HCT116 (cell line): ENCODE measurements at regions not wholly inside any gene's neighbourhood (a gene's known extent, or its start where the extent isn't known, plus 50 kb on each side); places are given as distances from the start of the nearest gene placed in this dataset.

Experiments used
- ATAC-seq: fragments of 200-7000 bp; cut with Tn5 transposase; 2 replicates; pipeline ENCODE4 v1.9.1; 2020; ENCODE audit warnings: mild to moderate bottlenecking, moderate library complexity
- BruUV-seq: library from RNA; stranded (reverse); fragments of 400-500 nt; replicated peaks from 2 replicates; lab custom pipeline; 2021; lab: Mats Ljungman, UMichigan
- CTCF ChIA-PET: fragments of 300-600 bp; sonication (Branson Sonifier 250); formaldehyde crosslinking; loops from one replicate; lab custom pipeline; 2021; ENCODE audit warnings: antibody characterized with exemption; lab: Charles Lee
- POLR2A ChIA-PET: fragments of 300-600, 350-600 bp; sonication (Branson Sonifier 250); formaldehyde crosslinking; loops from one replicate; lab custom pipeline; 2021; ENCODE audit warnings: antibody characterized with exemption; lab: Charles Lee
- RAD21 ChIA-PET, 2 experiments: fragments of 300-600 bp; sonication (Branson Sonifier 250); formaldehyde crosslinking; loops; one replicate each; lab custom pipeline; 2023; ENCODE audit warnings: low total read pairs in 2 of 2; ENCODE audit not compliant: uncharacterized antibody in 2 of 2, unreplicated experiment in 2 of 2, low non-redundant PET in 1 of 2; lab: Charles Lee
- DNase-seq: peaks from one replicate; pipeline ENCODE4 v3.0.0-alpha.2; 2010; ENCODE audit warnings: low read depth, low spot score
- H2AFZ ChIP-seq: fragments of 200-600 bp; shearing (Covaris generic), sonication (generic); 2 replicates; pipeline ENCODE4 v1.6.1; 2017; ENCODE audit warnings: low read depth, mixed run types, mixed read lengths, antibody characterized with exemption, low read length; ENCODE audit not compliant: poor library complexity, severe bottlenecking
- H3K27ac ChIP-seq: 2 replicates; pipeline ENCODE4 v1.5.1; 2012; ENCODE audit warnings: low read depth, low read length
- H3K27me3 ChIP-seq: fragments of 200-600 bp; sonication (generic); 2 replicates; pipeline ENCODE4 v1.6.1; 2016; ENCODE audit warnings: mixed run types, low read length, mixed read lengths; ENCODE audit not compliant: insufficient read depth
- H3K36me3 ChIP-seq, 2 experiments: fragments of 200-500 bp in 1 of 2; fragments of 200-600 bp in 1 of 2; sonication (Bioruptor generic) in 1 of 2; sonication (generic) in 1 of 2; 2 replicates each; pipeline versions ENCODE4 v1.5.1 to v1.6.1; 2014 to 2016; ENCODE audit warnings: low read length in 2 of 2, inconsistent platforms in 1 of 2, mixed read lengths in 1 of 2, mixed run types in 1 of 2; ENCODE audit not compliant: insufficient read depth in 2 of 2, control insufficient read depth in 1 of 2
- H3K4me1 ChIP-seq, 2 experiments: fragments of 200-600 bp in 1 of 2; sonication (generic) in 1 of 2; 2 replicates each; pipeline versions ENCODE4 v1.5.1 to v1.6.1; 2012 to 2017; ENCODE audit warnings: low read length in 2 of 2, inconsistent platforms in 1 of 2, mild to moderate bottlenecking in 1 of 2, mixed read lengths in 1 of 2, mixed run types in 1 of 2, moderate library complexity in 1 of 2; ENCODE audit not compliant: insufficient read depth in 2 of 2, control insufficient read depth in 1 of 2
- H3K4me2 ChIP-seq: fragments of 200-600 bp; sonication (generic); 2 replicates; pipeline ENCODE4 v1.6.1; 2017; ENCODE audit warnings: mixed run types, low read length, mixed read lengths
- H3K4me3 ChIP-seq, 2 experiments: fragments of 200-600 bp in 1 of 2; sonication (generic) in 1 of 2; replicated peaks in 1 of 2; 2 replicates each; pipeline ENCODE4 v1.5.1; 2011 to 2016; ENCODE audit warnings: low read length in 2 of 2, control low read depth in 1 of 2, low read depth in 1 of 2, mild to moderate bottlenecking in 1 of 2, mixed read lengths in 1 of 2, mixed run types in 1 of 2
- H3K79me2 ChIP-seq: fragments of 200-600 bp; sonication (generic); 2 replicates; pipeline ENCODE4 v1.6.1; 2017; ENCODE audit warnings: mild to moderate bottlenecking, mixed run types, low read length, moderate library complexity, mixed read lengths; ENCODE audit not compliant: insufficient read depth
- H3K9ac ChIP-seq: fragments of 200-600 bp; sonication (generic); 2 replicates; pipeline ENCODE4 v1.6.1; 2016; ENCODE audit warnings: low read length, mixed read lengths
- H3K9me2 ChIP-seq: fragments of 200-600 bp; sonication (generic), shearing (Covaris generic); 2 replicates; pipeline ENCODE4 v1.6.1; 2017; ENCODE audit warnings: mixed run types, mild to moderate bottlenecking, moderate library complexity; ENCODE audit not compliant: insufficient read depth
- H3K9me3 ChIP-seq, 2 experiments: fragments of 200-500 bp in 1 of 2; fragments of 200-600 bp in 1 of 2; sonication (Bioruptor generic) in 1 of 2; sonication (generic) in 1 of 2; 2 replicates each; pipeline ENCODE4 v1.6.1; 2014 to 2017; ENCODE audit warnings: low read length in 2 of 2, mixed read lengths in 2 of 2, inconsistent platforms in 1 of 2, low read depth in 1 of 2, mild to moderate bottlenecking in 1 of 2, mixed run types in 1 of 2, moderate library complexity in 1 of 2; ENCODE audit not compliant: control insufficient read depth in 1 of 2, insufficient read depth in 1 of 2
- H4K20me1 ChIP-seq: fragments of 200-600 bp; sonication (generic), shearing (Covaris generic); 2 replicates; pipeline ENCODE4 v1.6.1; 2017; ENCODE audit warnings: mixed run types, mild to moderate bottlenecking, moderate library complexity; ENCODE audit not compliant: insufficient read depth
- CEBPB ChIP-seq: IDR thresholded peaks from 2 replicates; pipeline ENCODE4 v1.6.1; 2012; ENCODE audit warnings: low read depth
- EGR1 ChIP-seq: IDR thresholded peaks from 2 replicates; pipeline ENCODE4 v1.6.1; 2012; ENCODE audit warnings: low read depth
- EZH2 ChIP-seq: fragments of 200-600 bp; sonication (generic); IDR thresholded peaks from 2 replicates; pipeline ENCODE4 v1.6.1; 2017; ENCODE audit warnings: antibody characterized with exemption, mixed run types
- EZH2phosphoT487 ChIP-seq: fragments of 200-600 bp; IDR thresholded peaks from 2 replicates; pipeline ENCODE4 v1.6.1; 2018; ENCODE audit warnings: antibody characterized with exemption, borderline replicate concordance
- FOSL1 ChIP-seq: IDR thresholded peaks from 2 replicates; pipeline ENCODE4 v1.6.1; 2012; ENCODE audit warnings: low read depth
- JUND ChIP-seq: IDR thresholded peaks from 2 replicates; pipeline ENCODE4 v1.6.1; 2012
- POLR2AphosphoS5 ChIP-seq: IDR thresholded peaks from 2 replicates; pipeline ENCODE4 v1.6.1; 2011; ENCODE audit warnings: mild to moderate bottlenecking, low read depth, low read length, moderate library complexity
- RAD21 ChIP-seq: IDR thresholded peaks from 2 replicates; pipeline ENCODE4 v1.6.1; 2012; ENCODE audit warnings: low read depth, mild to moderate bottlenecking
- SIN3A ChIP-seq: IDR thresholded peaks from 2 replicates; pipeline ENCODE4 v1.6.1; 2012; ENCODE audit warnings: low read depth
- SP1 ChIP-seq: IDR thresholded peaks from 2 replicates; pipeline ENCODE4 v1.6.1; 2012; ENCODE audit warnings: low read depth
- SRF ChIP-seq: IDR thresholded peaks from 2 replicates; pipeline ENCODE4 v1.6.1; 2012; ENCODE audit warnings: low read depth
- TCF7L2 ChIP-seq: IDR thresholded peaks from 2 replicates; pipeline ENCODE4 v1.7.0; 2011; ENCODE audit warnings: borderline replicate concordance, inconsistent platforms; ENCODE audit not compliant: insufficient read depth, insufficient read length; ENCODE audit errors: extremely low read depth
- YY1 ChIP-seq: IDR thresholded peaks from 2 replicates; pipeline ENCODE4 v1.6.1; 2011; ENCODE audit warnings: low read length, low read depth, moderate library complexity, mild to moderate bottlenecking; ENCODE audit not compliant: insufficient replicate concordance; ENCODE audit errors: extremely low read depth
- ZFX ChIP-seq: fragments of 450-650 bp; IDR thresholded peaks from 2 replicates; pipeline ENCODE4 v1.6.1; 2017
- ZNF274 ChIP-seq: fragments of 200-500 bp; sonication (Bioruptor generic); IDR thresholded peaks from 2 replicates; pipeline ENCODE4 v1.6.1; 2014; ENCODE audit warnings: mild to moderate bottlenecking, low read depth, low read length, inconsistent platforms
- intact Hi-C: fragments of 100-400 bp; cut with micrococcal nuclease; formaldehyde crosslinking; loops from 2 replicates; pipeline ENCODE4 v1.10.0; 2022
- TF ChIP-seq, protein P1 (sequence below), 3 experiments: fragments of 200-600 bp in 1 of 3; sonication (generic) in 1 of 3; IDR thresholded peaks in 2 of 3; conservative IDR thresholded peaks in 1 of 3; 2 replicates each; pipeline ENCODE4 v1.5.1; 2012 to 2017; ENCODE audit warnings: low read depth in 2 of 3, low read length in 2 of 3, antibody characterized with exemption in 1 of 3, borderline replicate concordance in 1 of 3, control low read depth in 1 of 3, mild to moderate bottlenecking in 1 of 3, mixed read lengths in 1 of 3, mixed run types in 1 of 3, moderate library complexity in 1 of 3; ENCODE audit not compliant: insufficient read depth in 1 of 3
- TF ChIP-seq, protein P2 (sequence below): IDR thresholded peaks from 2 replicates; pipeline ENCODE4 v1.6.1; 2012; ENCODE audit warnings: low read depth
- TF ChIP-seq, protein P3 (sequence below): IDR thresholded peaks from 2 replicates; pipeline ENCODE4 v1.6.1; 2012
- TF ChIP-seq, protein P4 (sequence below): IDR thresholded peaks from 2 replicates; pipeline ENCODE4 v1.6.1; 2012
- TF ChIP-seq, protein P5 (sequence below): IDR thresholded peaks from 2 replicates; pipeline ENCODE4 v1.6.1; 2011; ENCODE audit warnings: mild to moderate bottlenecking, low read length, moderate library complexity; ENCODE audit not compliant: insufficient replicate concordance; ENCODE audit errors: extremely low read depth

DNA sequence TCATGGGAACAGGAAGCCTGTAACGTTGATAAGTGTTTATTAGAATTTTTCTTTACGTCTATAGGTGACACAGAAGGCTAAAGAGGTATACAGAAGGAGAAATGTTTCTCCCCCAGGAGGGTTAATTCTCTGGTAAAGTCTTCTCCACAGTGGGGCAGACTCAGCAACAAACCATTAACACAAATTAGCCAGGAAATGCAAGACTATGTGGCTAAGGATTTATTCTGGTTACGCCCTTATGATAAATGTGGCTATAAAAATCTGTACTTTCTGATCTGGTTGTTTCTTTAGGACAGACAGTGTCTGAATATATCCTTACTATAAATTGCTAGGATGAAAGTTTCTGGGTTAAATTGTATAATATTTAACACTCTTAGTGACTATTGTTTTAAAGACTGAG is 423.3 kb downstream of the FLRT2 start:
- no peak overlapping the region for H3K4me3 ChIP-seq

More for the DNA sequence above, 423.3 kb downstream of the FLRT2 start:
- H3K9me3 ChIP-seq: peaks cover 10 to 26% of the 10 kb centered on the region in 2 experiments; a peak in 2 of 4 replicates
- no peak overlapping the region for H3K9ac ChIP-seq
- H2AFZ ChIP-seq: no peak overlapping the region
- DNase-seq (no peak), ATAC-seq (no peak)
- POLR2A ChIA-PET: no interaction called here
- no peak overlapping the region for H3K4me2 ChIP-seq
- no peaks in the 10 kb centered on the region for H3K79me2 ChIP-seq
- H3K36me3 ChIP-seq: no peaks in the 10 kb centered on the region
- no peak overlapping the region for H3K27ac ChIP-seq
- H4K20me1 ChIP-seq: no peaks in the 10 kb centered on the region
- RAD21 ChIA-PET: no interaction called here
- CTCF ChIA-PET: no interaction called here
- H3K9me2 ChIP-seq: no peaks in the 10 kb centered on the region
- intact Hi-C loops: no loop called here
- H3K4me1 ChIP-seq: no peaks in the 10 kb centered on the region
- BruUV-seq: no TSS peak
- TF ChIP-seq POLR2AphosphoS5 (no peak), JUND (no peak), ZFX (no peak), SIN3A (no peak), SRF (no peak), RAD21 (no peak), TCF7L2 (no peak), CEBPB (no peak), EGR1 (no peak), EZH2 (no peak), EZH2phosphoT487 (no peak), FOSL1 (no peak), YY1 (no peak), ZNF274 (no peak), SP1 (no peak)
- TF ChIP-seq, protein P1, sequence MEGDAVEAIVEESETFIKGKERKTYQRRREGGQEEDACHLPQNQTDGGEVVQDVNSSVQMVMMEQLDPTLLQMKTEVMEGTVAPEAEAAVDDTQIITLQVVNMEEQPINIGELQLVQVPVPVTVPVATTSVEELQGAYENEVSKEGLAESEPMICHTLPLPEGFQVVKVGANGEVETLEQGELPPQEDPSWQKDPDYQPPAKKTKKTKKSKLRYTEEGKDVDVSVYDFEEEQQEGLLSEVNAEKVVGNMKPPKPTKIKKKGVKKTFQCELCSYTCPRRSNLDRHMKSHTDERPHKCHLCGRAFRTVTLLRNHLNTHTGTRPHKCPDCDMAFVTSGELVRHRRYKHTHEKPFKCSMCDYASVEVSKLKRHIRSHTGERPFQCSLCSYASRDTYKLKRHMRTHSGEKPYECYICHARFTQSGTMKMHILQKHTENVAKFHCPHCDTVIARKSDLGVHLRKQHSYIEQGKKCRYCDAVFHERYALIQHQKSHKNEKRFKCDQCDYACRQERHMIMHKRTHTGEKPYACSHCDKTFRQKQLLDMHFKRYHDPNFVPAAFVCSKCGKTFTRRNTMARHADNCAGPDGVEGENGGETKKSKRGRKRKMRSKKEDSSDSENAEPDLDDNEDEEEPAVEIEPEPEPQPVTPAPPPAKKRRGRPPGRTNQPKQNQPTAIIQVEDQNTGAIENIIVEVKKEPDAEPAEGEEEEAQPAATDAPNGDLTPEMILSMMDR (IDR thresholded peaks at IDR 0.05 in 2 of 3, conservative IDR thresholded peaks at IDR 0.05 in 1 of 3; ENCODE audit: borderline replicate concordance in 1 of 3, insufficient read depth in 1 of 3, low read depth in 2 of 3, low read length in 2 of 3): no peak
- TF ChIP-seq, protein P2, sequence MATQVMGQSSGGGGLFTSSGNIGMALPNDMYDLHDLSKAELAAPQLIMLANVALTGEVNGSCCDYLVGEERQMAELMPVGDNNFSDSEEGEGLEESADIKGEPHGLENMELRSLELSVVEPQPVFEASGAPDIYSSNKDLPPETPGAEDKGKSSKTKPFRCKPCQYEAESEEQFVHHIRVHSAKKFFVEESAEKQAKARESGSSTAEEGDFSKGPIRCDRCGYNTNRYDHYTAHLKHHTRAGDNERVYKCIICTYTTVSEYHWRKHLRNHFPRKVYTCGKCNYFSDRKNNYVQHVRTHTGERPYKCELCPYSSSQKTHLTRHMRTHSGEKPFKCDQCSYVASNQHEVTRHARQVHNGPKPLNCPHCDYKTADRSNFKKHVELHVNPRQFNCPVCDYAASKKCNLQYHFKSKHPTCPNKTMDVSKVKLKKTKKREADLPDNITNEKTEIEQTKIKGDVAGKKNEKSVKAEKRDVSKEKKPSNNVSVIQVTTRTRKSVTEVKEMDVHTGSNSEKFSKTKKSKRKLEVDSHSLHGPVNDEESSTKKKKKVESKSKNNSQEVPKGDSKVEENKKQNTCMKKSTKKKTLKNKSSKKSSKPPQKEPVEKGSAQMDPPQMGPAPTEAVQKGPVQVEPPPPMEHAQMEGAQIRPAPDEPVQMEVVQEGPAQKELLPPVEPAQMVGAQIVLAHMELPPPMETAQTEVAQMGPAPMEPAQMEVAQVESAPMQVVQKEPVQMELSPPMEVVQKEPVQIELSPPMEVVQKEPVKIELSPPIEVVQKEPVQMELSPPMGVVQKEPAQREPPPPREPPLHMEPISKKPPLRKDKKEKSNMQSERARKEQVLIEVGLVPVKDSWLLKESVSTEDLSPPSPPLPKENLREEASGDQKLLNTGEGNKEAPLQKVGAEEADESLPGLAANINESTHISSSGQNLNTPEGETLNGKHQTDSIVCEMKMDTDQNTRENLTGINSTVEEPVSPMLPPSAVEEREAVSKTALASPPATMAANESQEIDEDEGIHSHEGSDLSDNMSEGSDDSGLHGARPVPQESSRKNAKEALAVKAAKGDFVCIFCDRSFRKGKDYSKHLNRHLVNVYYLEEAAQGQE: no peak
- TF ChIP-seq, protein P3, sequence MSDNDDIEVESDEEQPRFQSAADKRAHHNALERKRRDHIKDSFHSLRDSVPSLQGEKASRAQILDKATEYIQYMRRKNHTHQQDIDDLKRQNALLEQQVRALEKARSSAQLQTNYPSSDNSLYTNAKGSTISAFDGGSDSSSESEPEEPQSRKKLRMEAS: no peak
- TF ChIP-seq, protein P4, sequence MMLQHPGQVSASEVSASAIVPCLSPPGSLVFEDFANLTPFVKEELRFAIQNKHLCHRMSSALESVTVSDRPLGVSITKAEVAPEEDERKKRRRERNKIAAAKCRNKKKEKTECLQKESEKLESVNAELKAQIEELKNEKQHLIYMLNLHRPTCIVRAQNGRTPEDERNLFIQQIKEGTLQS: no peak
- TF ChIP-seq, protein P5, sequence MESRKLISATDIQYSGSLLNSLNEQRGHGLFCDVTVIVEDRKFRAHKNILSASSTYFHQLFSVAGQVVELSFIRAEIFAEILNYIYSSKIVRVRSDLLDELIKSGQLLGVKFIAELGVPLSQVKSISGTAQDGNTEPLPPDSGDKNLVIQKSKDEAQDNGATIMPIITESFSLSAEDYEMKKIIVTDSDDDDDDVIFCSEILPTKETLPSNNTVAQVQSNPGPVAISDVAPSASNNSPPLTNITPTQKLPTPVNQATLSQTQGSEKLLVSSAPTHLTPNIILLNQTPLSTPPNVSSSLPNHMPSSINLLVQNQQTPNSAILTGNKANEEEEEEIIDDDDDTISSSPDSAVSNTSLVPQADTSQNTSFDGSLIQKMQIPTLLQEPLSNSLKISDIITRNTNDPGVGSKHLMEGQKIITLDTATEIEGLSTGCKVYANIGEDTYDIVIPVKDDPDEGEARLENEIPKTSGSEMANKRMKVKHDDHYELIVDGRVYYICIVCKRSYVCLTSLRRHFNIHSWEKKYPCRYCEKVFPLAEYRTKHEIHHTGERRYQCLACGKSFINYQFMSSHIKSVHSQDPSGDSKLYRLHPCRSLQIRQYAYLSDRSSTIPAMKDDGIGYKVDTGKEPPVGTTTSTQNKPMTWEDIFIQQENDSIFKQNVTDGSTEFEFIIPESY: no peak
- H3K27me3 ChIP-seq: no peaks in the 10 kb centered on the region
